HG03066 (cell line): ENCODE measurements at regions not wholly inside any gene's neighbourhood (a gene's known extent, or its start where the extent isn't known, plus 50 kb on each side); places are given as distances from the start of the nearest gene placed in this dataset.

Source experiments
- ATAC-seq: cut with Tn5 transposase; IDR thresholded peaks from one replicate; pipeline ENCODE4 v1.9.1; 2021; ENCODE audit warnings: low read depth; ENCODE audit not compliant: unreplicated experiment

GRCh38 chr5:88144219-88145001 lies 124.2 kb downstream of the TMEM161B start:
- no peak for ATAC-seq

GRCh38 chr5:88143693-88144218 lies 124.9 kb downstream of the TMEM161B start:
- ATAC-seq, result no peak

GRCh38 chr5:88142886-88143692 lies 125.6 kb downstream of the TMEM161B start:
- ATAC-seq, result no peak

- ATAC-seq, result no peak
Observed at GRCh38 chr5:88142636-88142885, 126.1 kb downstream of the TMEM161B start.

GRCh38 chr5:88140856-88141752 lies 127.5 kb downstream of the TMEM161B start:
- peak; percentile 88 for ATAC-seq

- ATAC-seq, result no peak
Observed at GRCh38 chr5:88140396-88140855, 128.2 kb downstream of the TMEM161B start.

GRCh38 chr5:88130211-88130815 lies 138.3 kb downstream of the TMEM161B start:
- ATAC-seq, result no peak

- ATAC-seq, result no peak
Observed at GRCh38 chr5:88128813-88129212, 139.8 kb downstream of the TMEM161B start.

- ATAC-seq, result no peak
Observed at GRCh38 chr5:88119535-88120125, 149.0 kb downstream of the TMEM161B start.

- no peak for ATAC-seq
Observed at GRCh38 chr5:88118179-88118578, 150.5 kb downstream of the TMEM161B start.

- no peak for ATAC-seq
Observed at GRCh38 chr5:88117546-88117945, 151.1 kb downstream of the TMEM161B start.

- ATAC-seq, result no peak
Observed at GRCh38 chr5:88116396-88116795, 152.2 kb downstream of the TMEM161B start.

- no peak for ATAC-seq
Observed at GRCh38 chr5:88115211-88115610, 153.4 kb downstream of the TMEM161B start.

GRCh38 chr5:88113429-88113828 lies 155.2 kb downstream of the TMEM161B start:
- ATAC-seq, result no peak

- ATAC-seq, result no peak
Observed at GRCh38 chr5:88109818-88110217, 158.8 kb downstream of the TMEM161B start.

GRCh38 chr5:88108490-88109279 lies 160.0 kb downstream of the TMEM161B start:
- no peak for ATAC-seq

- ATAC-seq, result no peak
Observed at GRCh38 chr5:88094906-88095496, 173.6 kb downstream of the TMEM161B start.

- no peak for ATAC-seq
Observed at GRCh38 chr5:88094403-88094802, 174.2 kb downstream of the TMEM161B start.

GRCh38 chr5:88093765-88094164 lies 174.9 kb downstream of the TMEM161B start:
- no peak for ATAC-seq
